ENCODE measurements at regions not wholly inside any gene's neighbourhood (a gene's known extent, or its start where the extent isn't known, plus 50 kb on each side); places are given as distances from the start of the nearest gene placed in this dataset.

GRCh38 chr5:111583758-111584203 is 71.4 kb upstream of the STARD4 start:
- ChIA-PET CTCF (ENCODE audit: low intra/inter-chr PET ratio, low total read pairs) (no interaction called here), POLR2A (no interaction called here)
- H3K9ac ChIP-seq (ENCODE audit: insufficient read depth, low read depth, low read length) = no peak overlapping the region
- no peak for FAIRE-seq
- no peaks in the 10 kb centered on the region for H3K79me2 ChIP-seq (ENCODE audit: insufficient read depth, low read length)
- no peak for ATAC-seq
- H3K4me2 ChIP-seq (ENCODE audit: low read depth, low read length) = no peak overlapping the region
- no peak overlapping the region for H3K27ac ChIP-seq (ENCODE audit: extremely low read length, insufficient read depth, low read length)
- BruUV-seq (replicated peaks) = no TSS peak
- no peaks in the 10 kb centered on the region for H3K4me1 ChIP-seq (ENCODE audit: insufficient read depth, low read length)
- DNase-seq (ENCODE audit: low spot score) = no peak
- H3K27me3 ChIP-seq (ENCODE audit: control insufficient read depth in 1 of 2, insufficient read depth in 2 of 2, low read length in 2 of 2) = no peaks in the 10 kb centered on the region
- H2AFZ ChIP-seq (ENCODE audit: low read length) = no peak overlapping the region
- H3K36me3 ChIP-seq (replicated peaks in 1 of 2; ENCODE audit: control insufficient read depth in 1 of 2, insufficient read depth in 2 of 2, low read length in 2 of 2) = no peaks in the 10 kb centered on the region
- H3K4me3 ChIP-seq (replicated peaks in 1 of 3; ENCODE audit: insufficient read depth in 1 of 3, low read depth in 2 of 3, low read length in 3 of 3) = no peak overlapping the region
- TF ChIP-seq GABPA (IDR thresholded peaks at IDR 0.05; ENCODE audit: low read depth, low read length) = no peak
- no peak for TF ChIP-seq GABPA (CRISPR knock-in tag; IDR thresholded peaks at IDR 0.05; ENCODE audit: low read depth)
- TF ChIP-seq TEAD3 (CRISPR knock-in tag; optimal IDR thresholded peaks at IDR 0.05; ENCODE audit: borderline replicate concordance) = no peak
- no peak for TF ChIP-seq NR2F2 (IDR thresholded peaks at IDR 0.05; ENCODE audit: borderline replicate concordance, low read depth)
- WGBS (ENCODE audit: low lambda C conversion rate) = 23% methylated on average over 4 of the region's 4 CpGs
- intact Hi-C loops (cut with micrococcal nuclease; ENCODE audit: unreplicated experiment) (no loop called here), in situ Hi-C loops (cut with HindIII; ENCODE audit: extremely low pct_ligation_motif_present, low pct_unique_long_range_greater_than_20kb) (no loop called here)
- H4K20me1 ChIP-seq (ENCODE audit: insufficient read depth, low read length) = no peaks in the 10 kb centered on the region
- H3K9me3 ChIP-seq (ENCODE audit: low read length) = no peaks in the 10 kb centered on the region

DNA sequence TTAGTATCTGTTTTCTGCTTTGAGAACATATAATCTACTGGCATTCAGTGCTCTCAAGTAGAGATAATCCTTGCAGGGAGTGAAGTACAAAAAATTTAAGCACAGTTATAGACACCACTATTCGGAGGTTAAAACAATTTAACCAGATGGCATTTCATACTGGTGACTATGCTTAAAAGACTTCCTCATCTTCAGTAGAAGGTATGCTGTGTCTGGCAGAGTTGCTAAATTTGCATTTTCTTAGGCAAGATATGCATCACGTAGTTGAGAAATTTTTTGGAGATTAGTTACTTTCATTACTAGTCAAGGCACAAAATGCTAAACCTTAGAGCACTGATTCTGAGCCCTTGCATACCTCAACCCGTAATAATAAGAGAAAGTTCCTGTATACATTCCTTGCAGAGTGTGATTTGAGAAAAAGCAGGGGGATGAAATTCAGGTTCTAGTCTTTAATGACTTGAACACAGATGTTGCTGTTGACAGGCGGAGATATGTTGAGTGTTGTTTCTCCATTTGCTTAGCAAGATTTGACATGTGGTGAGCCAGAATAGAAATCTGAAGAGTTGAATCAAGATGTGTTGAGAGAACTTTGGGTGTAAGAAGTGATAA is 70.8 kb upstream of the STARD4 start:
- no peaks in the 10 kb centered on the region for H3K36me3 ChIP-seq (replicated peaks in 1 of 2; ENCODE audit: control insufficient read depth in 1 of 2, insufficient read depth in 2 of 2, low read length in 2 of 2)
- H3K27ac ChIP-seq (ENCODE audit: extremely low read length, insufficient read depth, low read length) = no peak overlapping the region
- H3K4me2 ChIP-seq (ENCODE audit: low read depth, low read length) = no peak overlapping the region
- DNase-seq (ENCODE audit: low spot score) = no peak
- BruUV-seq (replicated peaks) = no TSS peak
- no peak overlapping the region for H2AFZ ChIP-seq (ENCODE audit: low read length)
- no peak overlapping the region for H3K9ac ChIP-seq (ENCODE audit: insufficient read depth, low read depth, low read length)
- no peaks in the 10 kb centered on the region for H3K9me3 ChIP-seq (ENCODE audit: low read length)
- TF ChIP-seq IKZF1 (IDR thresholded peaks at IDR 0.05) (no peak), CHD2 (IDR thresholded peaks at IDR 0.05; ENCODE audit: low read depth, low read length) (no peak), HDAC6 (IDR thresholded peaks at IDR 0.05; ENCODE audit: low read depth, low read length) (no peak), HMG20A (CRISPR knock-in tag; IDR thresholded peaks at IDR 0.05; ENCODE audit: borderline replicate concordance) (no peak), MBD4 (IDR thresholded peaks at IDR 0.05; ENCODE audit: borderline replicate concordance, low read length) (no peak), PBX3 (CRISPR knock-in tag; IDR thresholded peaks at IDR 0.05; ENCODE audit: borderline replicate concordance) (no peak), MTF2 (CRISPR knock-in tag; IDR thresholded peaks at IDR 0.05; ENCODE audit: borderline replicate concordance) (no peak), FOXC1 (CRISPR knock-in tag; IDR thresholded peaks at IDR 0.05; ENCODE audit: borderline replicate concordance) (no peak), GMEB2 (CRISPR knock-in tag; IDR thresholded peaks at IDR 0.05; ENCODE audit: low read depth) (no peak)
- no peaks in the 10 kb centered on the region for H4K20me1 ChIP-seq (ENCODE audit: insufficient read depth, low read length)
- in situ Hi-C loops (cut with HindIII; ENCODE audit: extremely low pct_ligation_motif_present, low pct_unique_long_range_greater_than_20kb) (no loop called here), intact Hi-C loops (cut with micrococcal nuclease; ENCODE audit: unreplicated experiment) (no loop called here)
- no peaks in the 10 kb centered on the region for H3K79me2 ChIP-seq (ENCODE audit: insufficient read depth, low read length)
- 13% methylated on average over 4 of the region's 4 CpGs for WGBS (ENCODE audit: low lambda C conversion rate)
- H3K4me1 ChIP-seq (ENCODE audit: insufficient read depth, low read length) = no peaks in the 10 kb centered on the region
- no peak for FAIRE-seq
- no peaks in the 10 kb centered on the region for H3K27me3 ChIP-seq (ENCODE audit: control insufficient read depth in 1 of 2, insufficient read depth in 2 of 2, low read length in 2 of 2)
- no peak overlapping the region for H3K4me3 ChIP-seq (replicated peaks in 1 of 3; ENCODE audit: insufficient read depth in 1 of 3, low read depth in 2 of 3, low read length in 3 of 3)
- ChIA-PET CTCF (ENCODE audit: low intra/inter-chr PET ratio, low total read pairs) (no interaction called here), POLR2A (no interaction called here)
- no peak for ATAC-seq
